ENCODE measurements at regions not wholly inside any gene's neighbourhood (a gene's known extent, or its start where the extent isn't known, plus 50 kb on each side); places are given as distances from the start of the nearest gene placed in this dataset.

- no peaks in the 10 kb centered on the region for H4K20me1 ChIP-seq (ENCODE audit: insufficient read depth, low read depth, low read length)
- no peak overlapping the region for H3K4me2 ChIP-seq (ENCODE audit: low read depth, low read length, poor library complexity, severe bottlenecking)
- H3K36me3 ChIP-seq (ENCODE audit: insufficient read depth, low read length) = no peaks in the 10 kb centered on the region
- H3K4me1 ChIP-seq (ENCODE audit: low read length) = no peaks in the 10 kb centered on the region
- no peak overlapping the region for H3K27ac ChIP-seq (ENCODE audit: low read length)
- no peaks in the 10 kb centered on the region for H3K9me3 ChIP-seq (ENCODE audit: low read length)
- H3K27me3 ChIP-seq (ENCODE audit: low read length) = no peaks in the 10 kb centered on the region
- DNase-seq = no peak
- H2AFZ ChIP-seq (ENCODE audit: low read length) = no peak overlapping the region
- no peak overlapping the region for H3K4me3 ChIP-seq (ENCODE audit: low read length)
- no peaks in the 10 kb centered on the region for H3K79me2 ChIP-seq (ENCODE audit: low read length)
- H3K9ac ChIP-seq (ENCODE audit: low read length) = no peak overlapping the region
- no peaks in the 10 kb centered on the region for H3K9me2 ChIP-seq (replicated peaks; ENCODE audit: insufficient read depth, low read length)
These were observed 248.4 kb downstream of the PRELID2 start for GRCh38 chr5:145586661-145587307.

- Histone ChIP-seq H3K9ac (ENCODE audit: low read length) (no peak overlapping the region), H3K36me3 (ENCODE audit: insufficient read depth, low read length) (no peaks in the 10 kb centered on the region), H3K4me1 (ENCODE audit: low read length) (no peaks in the 10 kb centered on the region), H3K9me3 (ENCODE audit: low read length) (no peaks in the 10 kb centered on the region), H3K9me2 (replicated peaks; ENCODE audit: insufficient read depth, low read length) (no peaks in the 10 kb centered on the region), H3K4me3 (ENCODE audit: low read length) (no peak overlapping the region), H3K79me2 (ENCODE audit: low read length) (no peaks in the 10 kb centered on the region), H2AFZ (ENCODE audit: low read length) (no peak overlapping the region), H4K20me1 (ENCODE audit: insufficient read depth, low read depth, low read length) (no peaks in the 10 kb centered on the region), H3K27me3 (ENCODE audit: low read length) (no peaks in the 10 kb centered on the region), H3K27ac (ENCODE audit: low read length) (no peak overlapping the region), H3K4me2 (ENCODE audit: low read depth, low read length, poor library complexity, severe bottlenecking) (no peak overlapping the region)
- no peak for DNase-seq
These were observed 249.5 kb downstream of the PRELID2 start for GRCh38 chr5:145585443-145586148.

- H3K4me2 ChIP-seq (ENCODE audit: low read depth, low read length, poor library complexity, severe bottlenecking) = no peak overlapping the region
- no peak overlapping the region for H2AFZ ChIP-seq (ENCODE audit: low read length)
These were observed 255.8 kb downstream of the PRELID2 start for GRCh38 chr5:145579301-145579700.

GRCh38 chr5:145574889-145575573 lies 260.1 kb downstream of the PRELID2 start:
- Histone ChIP-seq H3K27me3 (ENCODE audit: low read length) (0 out of 2 replicates have a peak, but pooled peaks cover 2% of the 10 kb centered on the region), H2AFZ (ENCODE audit: low read length) (no peak overlapping the region), H3K9me2 (replicated peaks; ENCODE audit: insufficient read depth, low read length) (0 out of 2 replicates have a peak, but pooled peaks cover 3% of the 10 kb centered on the region), H3K4me1 (ENCODE audit: low read length) (no peaks in the 10 kb centered on the region), H3K9ac (ENCODE audit: low read length) (no peak overlapping the region), H3K9me3 (ENCODE audit: low read length) (no peaks in the 10 kb centered on the region), H3K4me2 (ENCODE audit: low read depth, low read length, poor library complexity, severe bottlenecking) (no peak overlapping the region), H3K27ac (ENCODE audit: low read length) (no peak overlapping the region), H3K4me3 (ENCODE audit: low read length) (no peak overlapping the region), H4K20me1 (ENCODE audit: insufficient read depth, low read depth, low read length) (no peaks in the 10 kb centered on the region), H3K36me3 (ENCODE audit: insufficient read depth, low read length) (no peaks in the 10 kb centered on the region), H3K79me2 (ENCODE audit: low read length) (no peaks in the 10 kb centered on the region)
- no peak for DNase-seq

More at GRCh38 chr5:145579301-145579700, 255.8 kb downstream of the PRELID2 start:
- H3K9ac ChIP-seq (ENCODE audit: low read length) = no peak overlapping the region
- H3K79me2 ChIP-seq (ENCODE audit: low read length) = no peaks in the 10 kb centered on the region
- H3K4me3 ChIP-seq (ENCODE audit: low read length) = no peak overlapping the region
- DNase-seq = no peak
- no peaks in the 10 kb centered on the region for H3K9me3 ChIP-seq (ENCODE audit: low read length)
- H3K4me1 ChIP-seq (ENCODE audit: low read length) = no peaks in the 10 kb centered on the region
- H4K20me1 ChIP-seq (ENCODE audit: insufficient read depth, low read depth, low read length) = no peaks in the 10 kb centered on the region
- no peaks in the 10 kb centered on the region for H3K36me3 ChIP-seq (ENCODE audit: insufficient read depth, low read length)
- H3K9me2 ChIP-seq (replicated peaks; ENCODE audit: insufficient read depth, low read length) = 0 out of 2 replicates have a peak, but pooled peaks cover 3% of the 10 kb centered on the region
- H3K27me3 ChIP-seq (ENCODE audit: low read length) = 0 out of 2 replicates have a peak, but pooled peaks cover 2% of the 10 kb centered on the region
- H3K27ac ChIP-seq (ENCODE audit: low read length) = no peak overlapping the region

- H4K20me1 ChIP-seq (ENCODE audit: insufficient read depth, low read depth, low read length) = no peaks in the 10 kb centered on the region
- H3K27me3 ChIP-seq (ENCODE audit: low read length) = no peaks in the 10 kb centered on the region
- DNase-seq = no peak
- no peaks in the 10 kb centered on the region for H3K4me1 ChIP-seq (ENCODE audit: low read length)
- H3K4me3 ChIP-seq (ENCODE audit: low read length) = no peak overlapping the region
- no peaks in the 10 kb centered on the region for H3K79me2 ChIP-seq (ENCODE audit: low read length)
- no peak overlapping the region for H3K9ac ChIP-seq (ENCODE audit: low read length)
- no peak overlapping the region for H3K27ac ChIP-seq (ENCODE audit: low read length)
- no peaks in the 10 kb centered on the region for H3K9me2 ChIP-seq (replicated peaks; ENCODE audit: insufficient read depth, low read length)
- H2AFZ ChIP-seq (ENCODE audit: low read length) = no peak overlapping the region
- no peak overlapping the region for H3K4me2 ChIP-seq (ENCODE audit: low read depth, low read length, poor library complexity, severe bottlenecking)
- no peaks in the 10 kb centered on the region for H3K9me3 ChIP-seq (ENCODE audit: low read length)
- H3K36me3 ChIP-seq (ENCODE audit: insufficient read depth, low read length) = no peaks in the 10 kb centered on the region
These were observed 266.6 kb downstream of the PRELID2 start for GRCh38 chr5:145568581-145568980.

- H3K36me3 ChIP-seq (ENCODE audit: insufficient read depth, low read length) = no peaks in the 10 kb centered on the region
- H3K4me1 ChIP-seq (ENCODE audit: low read length) = no peaks in the 10 kb centered on the region
- H2AFZ ChIP-seq (ENCODE audit: low read length) = no peak overlapping the region
- no peaks in the 10 kb centered on the region for H3K9me3 ChIP-seq (ENCODE audit: low read length)
- H3K4me2 ChIP-seq (ENCODE audit: low read depth, low read length, poor library complexity, severe bottlenecking) = no peak overlapping the region
- H3K27me3 ChIP-seq (ENCODE audit: low read length) = 0 out of 2 replicates have a peak, but pooled peaks cover 2% of the 10 kb centered on the region
- no peak for DNase-seq
- no peaks in the 10 kb centered on the region for H3K9me2 ChIP-seq (replicated peaks; ENCODE audit: insufficient read depth, low read length)
- H3K79me2 ChIP-seq (ENCODE audit: low read length) = no peaks in the 10 kb centered on the region
- H3K4me3 ChIP-seq (ENCODE audit: low read length) = no peak overlapping the region
- no peaks in the 10 kb centered on the region for H4K20me1 ChIP-seq (ENCODE audit: insufficient read depth, low read depth, low read length)
- H3K9ac ChIP-seq (ENCODE audit: low read length) = no peak overlapping the region
- H3K27ac ChIP-seq (ENCODE audit: low read length) = no peak overlapping the region
These were observed 272.2 kb downstream of the PRELID2 start for GRCh38 chr5:145562931-145563330.

- H3K9me3 ChIP-seq (ENCODE audit: low read length) = no peaks in the 10 kb centered on the region
- H2AFZ ChIP-seq (ENCODE audit: low read length) = no peak overlapping the region
- no peaks in the 10 kb centered on the region for H3K36me3 ChIP-seq (ENCODE audit: insufficient read depth, low read length)
- H3K79me2 ChIP-seq (ENCODE audit: low read length) = no peaks in the 10 kb centered on the region
- no peak for DNase-seq
- no peak overlapping the region for H3K9ac ChIP-seq (ENCODE audit: low read length)
- H3K4me2 ChIP-seq (ENCODE audit: low read depth, low read length, poor library complexity, severe bottlenecking) = no peak overlapping the region
- no peak overlapping the region for H3K4me3 ChIP-seq (ENCODE audit: low read length)
- no peaks in the 10 kb centered on the region for H3K9me2 ChIP-seq (replicated peaks; ENCODE audit: insufficient read depth, low read length)
- 0 out of 2 replicates have a peak, but pooled peaks cover 2% of the 10 kb centered on the region for H3K27me3 ChIP-seq (ENCODE audit: low read length)
- H3K27ac ChIP-seq (ENCODE audit: low read length) = no peak overlapping the region
- no peaks in the 10 kb centered on the region for H4K20me1 ChIP-seq (ENCODE audit: insufficient read depth, low read depth, low read length)
- H3K4me1 ChIP-seq (ENCODE audit: low read length) = no peaks in the 10 kb centered on the region
These were observed 276.9 kb downstream of the PRELID2 start for GRCh38 chr5:145558288-145558687.

GRCh38 chr5:145557345-145557744 lies 277.8 kb downstream of the PRELID2 start:
- H3K36me3 ChIP-seq (ENCODE audit: insufficient read depth, low read length) = no peaks in the 10 kb centered on the region
- H3K9me2 ChIP-seq (replicated peaks; ENCODE audit: insufficient read depth, low read length) = no peaks in the 10 kb centered on the region
- DNase-seq = no peak
- H3K9me3 ChIP-seq (ENCODE audit: low read length) = no peaks in the 10 kb centered on the region
- no peaks in the 10 kb centered on the region for H3K79me2 ChIP-seq (ENCODE audit: low read length)
- no peaks in the 10 kb centered on the region for H3K4me1 ChIP-seq (ENCODE audit: low read length)
- H3K4me3 ChIP-seq (ENCODE audit: low read length) = no peak overlapping the region
- no peak overlapping the region for H2AFZ ChIP-seq (ENCODE audit: low read length)
- H3K27me3 ChIP-seq (ENCODE audit: low read length) = 0 out of 2 replicates have a peak, but pooled peaks cover under 1% of the 10 kb centered on the region
- no peak overlapping the region for H3K27ac ChIP-seq (ENCODE audit: low read length)
- H3K9ac ChIP-seq (ENCODE audit: low read length) = no peak overlapping the region
- no peaks in the 10 kb centered on the region for H4K20me1 ChIP-seq (ENCODE audit: insufficient read depth, low read depth, low read length)
- H3K4me2 ChIP-seq (ENCODE audit: low read depth, low read length, poor library complexity, severe bottlenecking) = no peak overlapping the region
